NK-92 treated with Interleukin-12 subunit alpha and Interleukin-12 subunit beta, amount 100 ng/mL, for 24 hours (cell line): ENCODE measurements at regions not wholly inside any gene's neighbourhood (a gene's known extent, or its start where the extent isn't known, plus 50 kb on each side); places are given as distances from the start of the nearest gene placed in this dataset.

ENCODE experiments used
- DNase-seq: peaks from one replicate; lab custom pipeline; 2025; lab: John Stamatoyannopoulos, UW

DNA sequence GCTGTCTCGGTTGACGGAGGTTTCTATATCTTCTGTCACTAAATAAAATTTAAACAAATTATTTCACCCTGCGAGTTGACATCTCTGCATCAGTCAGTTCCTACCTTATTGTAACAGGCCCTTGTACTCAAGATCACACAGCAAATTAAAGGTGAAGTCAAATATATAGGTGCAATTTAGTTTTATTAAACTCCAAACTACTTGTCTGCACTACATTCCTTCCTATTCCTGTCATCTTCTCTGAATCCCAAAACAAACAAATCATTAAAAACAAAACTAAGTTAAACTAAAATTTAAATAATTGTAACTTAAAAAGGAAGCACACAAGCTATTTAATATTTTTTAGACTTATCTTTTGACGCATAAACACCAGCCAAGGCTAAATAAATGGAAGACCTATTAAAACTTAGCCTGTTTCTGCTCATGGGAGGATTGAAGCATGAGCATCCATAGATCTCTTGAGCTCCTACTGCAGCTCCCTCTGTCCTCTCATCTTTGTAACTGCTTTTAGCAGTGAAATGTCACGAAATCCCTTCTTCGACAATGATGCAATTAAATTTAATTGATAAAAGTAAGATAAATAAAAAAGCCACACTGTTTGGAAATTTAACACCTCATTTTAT lies 1152.3 kb upstream of the GJE1 start:
- DNase-seq: no peak

DNA sequence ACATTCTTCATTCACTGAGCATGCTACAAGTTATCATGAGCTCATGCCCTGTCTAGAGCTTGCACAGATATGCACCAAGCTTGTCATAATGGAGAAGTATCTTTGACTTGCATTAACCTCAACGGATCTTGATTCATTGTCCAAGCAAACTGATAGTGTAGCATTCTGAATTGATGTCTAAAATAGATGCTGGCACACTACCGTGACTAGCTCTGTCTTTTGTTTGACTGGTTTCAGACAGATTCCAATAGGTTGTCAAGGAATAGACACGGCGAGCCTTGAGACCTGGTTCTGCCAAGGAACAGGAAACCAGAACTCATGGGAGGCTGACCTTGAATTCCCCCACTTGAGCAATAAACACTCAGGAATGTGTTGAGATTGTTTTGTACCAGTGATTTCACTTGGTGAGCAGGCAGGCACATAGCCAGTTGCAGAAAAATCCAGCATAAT lies 1153.1 kb upstream of the GJE1 start:
- DNase-seq: no peak

DNA sequence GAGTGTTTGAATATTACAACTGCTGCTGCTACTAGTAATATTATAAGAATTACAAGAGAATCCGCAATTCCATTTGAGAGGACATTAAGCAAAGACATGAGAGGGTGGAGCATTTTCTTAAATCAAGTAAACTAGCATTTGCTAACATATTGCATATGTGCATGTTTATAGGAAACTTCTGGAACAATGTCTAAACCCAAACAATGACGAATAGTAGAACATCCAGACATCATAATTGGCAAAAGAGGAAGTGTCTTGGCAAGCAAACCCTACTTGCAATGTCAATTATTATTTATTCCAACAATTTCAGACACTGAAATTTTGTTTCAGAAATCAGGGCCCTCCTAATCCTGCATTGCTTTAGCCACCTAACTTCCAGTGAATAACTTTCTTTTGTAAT lies 1155.3 kb upstream of the GJE1 start:
- DNase-seq: no peak

DNA sequence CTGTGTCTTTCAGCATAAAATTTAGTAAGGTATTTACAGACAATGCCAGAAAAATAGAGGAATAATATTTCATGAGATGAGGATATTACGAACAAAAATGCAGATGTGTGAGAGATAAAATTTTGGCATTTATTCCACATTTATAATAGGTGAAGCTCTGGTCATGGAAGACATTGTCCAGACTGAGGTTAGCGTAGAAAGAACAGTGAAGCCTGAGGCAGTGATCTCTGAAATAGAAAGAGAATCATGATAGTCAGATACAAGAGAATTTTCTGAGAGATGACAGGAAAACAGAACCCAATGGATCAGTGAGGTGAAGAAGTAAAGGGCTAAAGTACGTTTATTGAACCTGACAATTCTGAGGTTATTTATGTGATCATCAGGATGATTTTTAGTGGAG lies 1155.9 kb upstream of the GJE1 start:
- DNase-seq: no peak

DNA sequence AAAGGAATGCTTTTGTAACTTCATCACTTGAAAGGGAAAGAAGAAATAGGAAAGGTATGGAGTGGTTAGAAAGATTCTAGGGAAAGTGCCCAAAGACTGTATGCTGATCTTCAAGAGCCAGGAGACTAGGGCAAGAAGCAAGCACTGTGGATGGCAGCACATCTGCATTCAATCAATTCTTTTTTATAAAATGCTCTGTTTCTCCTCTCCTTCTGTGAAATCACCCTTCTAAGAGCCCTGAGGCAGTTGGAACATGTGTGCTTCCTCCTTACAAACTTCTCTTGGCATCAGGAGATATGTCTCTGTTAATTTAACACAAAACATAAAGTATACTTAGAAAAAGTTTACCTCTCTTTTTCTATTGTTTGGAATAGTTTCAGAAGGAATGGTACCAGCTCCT lies 1162.2 kb upstream of the GJE1 start:
- DNase-seq: no peak

DNA sequence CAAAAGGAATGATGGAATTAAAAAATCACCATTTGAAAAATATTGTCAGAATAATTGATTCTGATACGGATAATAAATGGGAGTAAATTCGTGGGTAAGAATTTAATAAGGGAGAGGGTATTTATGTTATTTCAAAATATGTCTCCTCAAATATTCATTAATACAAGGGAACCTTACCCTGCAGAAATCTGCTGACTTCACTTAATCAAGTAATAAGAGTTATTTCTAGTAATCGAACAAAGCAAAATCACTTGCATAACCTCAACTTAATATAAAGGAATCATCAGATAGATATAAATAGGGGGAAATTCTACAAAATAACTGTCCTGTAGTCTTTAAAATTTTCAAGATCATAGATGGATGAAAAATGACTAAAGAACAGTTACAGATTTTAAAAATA lies 1164.7 kb upstream of the GJE1 start:
- no peak for DNase-seq

DNA sequence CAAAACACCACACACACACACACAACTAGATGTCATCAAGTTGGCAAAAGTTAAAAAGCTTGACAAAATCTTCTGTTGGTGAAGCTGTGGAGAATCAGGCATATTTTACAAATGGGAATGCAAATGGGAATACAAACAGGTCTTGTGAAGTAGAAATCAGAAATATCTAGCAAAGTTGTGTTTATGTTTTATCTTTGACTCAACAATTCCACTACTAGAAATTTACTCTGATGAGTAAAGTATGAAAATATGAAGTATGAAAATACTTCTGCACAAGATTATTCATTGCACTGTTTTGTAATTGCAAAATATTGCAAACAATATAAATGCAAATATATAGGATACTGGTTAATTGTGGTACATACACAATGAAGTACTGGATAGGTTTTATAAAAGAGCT lies 1166.0 kb upstream of the GJE1 start:
- no peak for DNase-seq

DNA sequence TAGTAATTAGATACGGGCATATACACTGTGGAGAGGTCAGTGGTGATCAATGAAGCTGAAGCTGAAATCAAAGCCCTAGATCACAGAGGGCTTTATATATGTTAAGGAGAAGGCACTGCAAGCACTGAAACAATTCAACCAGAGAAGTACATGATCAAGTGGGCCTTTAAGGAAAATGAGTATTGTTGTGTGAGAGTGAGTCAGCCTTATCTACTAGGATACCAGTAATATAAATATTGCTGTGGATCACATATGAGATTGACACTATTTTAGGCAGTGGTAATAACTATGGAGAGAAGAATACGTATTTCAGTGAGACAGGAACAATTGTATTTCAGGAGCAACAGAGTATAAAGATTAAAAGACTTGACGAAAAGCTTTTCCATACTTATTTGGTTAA lies 1172.2 kb upstream of the GJE1 start:
- DNase-seq: no peak

DNA sequence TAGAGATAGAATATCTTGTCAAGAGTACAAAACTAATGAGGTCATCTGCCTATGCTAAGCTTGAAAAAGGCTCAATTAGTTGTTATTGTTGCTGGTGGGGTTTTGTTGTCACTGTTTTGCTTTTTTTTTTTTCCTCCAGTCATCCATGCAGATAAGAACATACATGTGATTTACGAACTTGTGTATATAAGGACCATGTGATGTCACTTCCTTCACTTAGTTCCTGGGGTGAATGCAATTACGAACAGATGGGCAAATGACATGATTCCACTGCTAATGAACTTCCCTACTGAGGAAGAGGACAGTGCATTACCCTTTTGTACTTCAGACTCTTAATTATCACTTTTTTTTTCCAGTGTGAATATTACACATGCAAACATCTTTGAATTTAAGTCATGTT lies 1175.3 kb upstream of the GJE1 start:
- no peak for DNase-seq

DNA sequence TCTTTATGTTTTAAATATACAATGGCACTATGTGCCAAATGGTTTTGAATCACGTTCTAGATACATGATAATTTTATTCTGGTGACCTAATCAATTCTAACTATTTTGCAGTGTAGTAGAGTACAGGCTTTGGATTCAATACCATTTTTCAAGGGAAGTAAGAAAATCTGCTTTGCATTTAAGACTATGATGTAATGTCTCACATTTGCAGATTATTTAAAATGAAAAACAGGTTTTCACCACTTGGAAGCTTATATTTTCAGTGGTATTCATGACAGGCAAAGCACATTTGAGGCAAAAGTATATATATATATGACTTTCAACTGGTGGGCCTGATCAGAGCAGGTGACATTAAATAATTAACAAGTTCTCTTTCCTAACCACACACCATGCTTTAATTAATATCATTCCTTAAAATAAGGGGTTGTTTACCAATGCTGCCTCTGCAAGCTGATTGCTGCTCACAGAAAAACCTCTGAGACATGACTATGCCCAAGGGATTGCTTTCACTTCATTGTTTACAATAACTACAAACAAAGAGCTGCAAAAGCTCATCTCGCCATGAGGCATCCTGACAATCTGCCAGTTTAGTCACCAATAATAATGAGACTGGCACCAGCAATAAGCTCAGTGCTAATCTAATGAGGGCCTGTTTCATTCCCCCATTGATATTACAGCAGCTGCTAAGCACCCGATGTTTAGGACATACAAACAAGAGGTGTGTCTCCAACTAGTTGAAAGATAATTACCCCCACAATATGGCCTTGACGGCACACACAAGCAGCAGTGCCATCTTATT lies 1176.0 kb upstream of the GJE1 start:
- DNase-seq: no peak

DNA sequence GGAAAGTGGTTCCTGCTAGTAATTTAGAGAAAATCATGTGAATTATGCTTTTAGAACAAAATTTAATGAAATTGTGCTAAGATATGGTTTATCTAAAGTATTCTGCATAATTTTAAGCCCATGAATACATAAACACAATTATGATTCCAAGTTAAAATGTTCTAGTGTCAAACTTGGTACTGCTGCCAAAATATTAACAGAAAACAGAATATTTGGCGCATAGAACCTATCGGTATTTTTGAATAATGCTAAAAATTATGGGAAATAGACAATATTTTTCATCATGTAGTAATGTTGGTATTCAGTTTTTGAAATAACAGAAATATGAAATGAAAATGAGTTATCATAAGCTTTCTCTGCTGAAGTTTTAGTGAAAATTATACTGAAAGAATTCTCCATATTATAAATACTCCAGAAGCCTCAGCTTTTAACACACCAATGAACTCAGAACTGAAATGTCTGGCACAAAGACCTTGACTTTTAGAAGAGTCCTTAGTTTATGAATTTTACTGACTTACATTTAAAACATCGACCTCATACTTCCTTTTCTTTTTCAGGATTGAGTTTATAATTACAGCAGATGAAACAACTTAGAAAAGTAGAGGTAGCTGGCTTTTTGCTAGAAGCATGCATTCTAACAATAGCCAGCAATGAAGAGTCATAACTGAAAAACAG lies 1192.3 kb upstream of the GJE1 start:
- no peak for DNase-seq

DNA sequence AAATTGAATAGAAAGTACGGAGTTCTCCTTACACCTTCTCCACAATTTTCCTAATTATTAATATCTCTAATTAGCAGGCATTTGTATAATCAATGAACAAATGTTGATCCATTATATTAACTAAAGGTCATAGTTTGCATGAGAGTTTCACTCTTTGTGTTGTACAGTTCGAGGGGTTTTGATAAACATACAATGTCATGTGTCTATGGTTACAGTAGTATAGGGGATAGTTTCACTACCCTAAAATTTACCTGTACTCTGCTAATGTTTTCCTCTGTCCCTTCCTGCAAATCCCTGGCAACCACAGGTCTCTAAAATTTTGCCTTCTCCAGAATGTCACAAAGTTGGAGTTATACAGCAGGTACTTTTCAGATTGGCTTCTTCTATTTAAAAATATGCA lies 1199.8 kb upstream of the GJE1 start:
- no peak for DNase-seq

DNA sequence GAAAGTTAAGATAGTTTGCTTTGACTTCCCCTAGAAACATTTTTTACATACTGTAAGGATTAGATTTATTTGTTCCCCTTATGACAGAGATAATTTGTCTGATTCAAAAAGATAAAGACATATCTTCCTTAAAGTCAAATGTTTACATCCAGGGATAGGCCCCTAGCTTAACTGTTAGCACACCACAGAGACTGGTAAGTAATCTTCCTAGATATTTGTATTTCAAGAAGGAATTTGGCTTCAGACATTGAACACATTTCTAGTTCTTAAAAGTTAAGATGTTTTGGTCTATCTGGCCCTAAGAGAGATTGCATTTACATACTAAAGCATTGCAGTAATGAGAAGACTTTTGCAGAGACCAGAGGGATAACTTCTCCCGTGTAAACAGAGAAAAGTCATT lies 1201.1 kb upstream of the GJE1 start:
- DNase-seq: no peak

DNA sequence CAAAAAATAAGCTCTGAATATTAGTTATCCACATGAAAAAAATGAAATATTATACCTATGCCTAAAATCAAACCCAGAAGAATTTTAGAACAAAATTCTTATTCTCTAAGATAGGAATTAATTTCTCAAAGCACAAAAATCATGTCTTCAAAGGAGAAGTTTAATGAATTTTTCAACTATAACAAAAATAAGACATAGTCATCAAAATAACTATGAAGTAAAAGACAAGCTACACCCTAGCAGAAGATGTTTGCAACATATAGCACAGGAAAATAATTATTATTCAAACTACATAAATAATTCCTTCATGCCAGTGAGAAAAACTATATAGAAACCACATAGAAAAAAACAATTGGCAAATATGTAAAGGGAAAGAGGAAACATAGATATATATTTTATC lies 1203.6 kb upstream of the GJE1 start:
- DNase-seq: no peak

DNA sequence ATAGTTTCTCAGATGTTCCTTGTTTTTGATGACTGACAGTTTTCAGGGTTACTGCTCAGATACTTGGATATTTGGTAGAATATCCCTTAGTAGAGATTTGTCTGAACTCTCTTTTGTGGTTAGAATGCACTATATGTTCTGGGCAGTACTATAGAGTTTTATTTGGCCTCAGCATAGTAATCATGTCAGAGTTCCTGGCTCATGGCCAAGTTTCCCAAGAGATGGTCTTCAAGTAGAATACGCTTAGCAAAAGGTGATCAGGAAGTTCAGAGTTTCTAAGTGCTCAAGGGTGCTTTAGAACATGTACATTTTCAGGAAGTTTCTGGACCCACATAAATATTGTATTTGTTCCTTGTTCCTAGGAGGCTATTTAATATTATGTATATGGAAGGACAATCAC lies 1209.7 kb upstream of the GJE1 start:
- no peak for DNase-seq

DNA sequence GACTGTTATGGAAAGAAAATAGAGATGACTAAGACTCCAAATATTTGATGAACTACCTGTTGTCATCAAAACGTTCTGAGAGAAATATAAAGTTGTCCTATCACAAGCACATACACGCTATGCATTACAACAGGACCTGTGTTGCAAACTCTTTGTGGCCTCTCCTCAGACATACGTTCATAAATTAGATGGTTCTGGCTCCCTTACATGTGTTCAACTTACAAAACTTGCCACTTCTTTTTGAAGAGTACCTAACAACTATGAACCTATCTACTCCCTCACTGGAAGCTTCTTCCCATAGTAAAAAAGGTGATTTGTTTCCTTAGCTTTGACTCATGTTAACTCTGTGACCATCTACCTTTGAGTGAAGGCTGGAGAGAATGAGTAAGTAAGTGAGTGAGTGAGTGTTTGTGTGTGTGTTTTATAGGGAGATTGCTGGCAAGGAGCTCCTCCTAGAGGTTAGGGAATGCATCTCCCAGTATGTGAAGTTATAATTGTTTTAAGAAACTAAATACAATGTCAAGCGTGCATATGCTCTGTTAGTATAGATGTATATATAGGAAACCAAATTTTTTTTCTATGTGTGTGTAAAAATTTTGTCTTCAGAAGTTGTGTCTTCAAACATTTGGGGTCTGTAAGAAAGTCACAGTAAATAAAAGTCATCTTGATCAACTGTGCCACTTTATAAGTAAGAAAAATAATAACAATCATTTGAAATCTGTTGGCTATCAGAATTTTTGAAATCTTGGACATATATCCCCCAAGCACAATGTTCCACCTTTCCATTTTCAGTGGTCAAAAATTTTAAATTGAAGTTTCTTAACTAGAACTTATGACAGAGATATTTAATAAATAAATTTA lies 1211.1 kb upstream of the GJE1 start:
- no peak for DNase-seq

DNA sequence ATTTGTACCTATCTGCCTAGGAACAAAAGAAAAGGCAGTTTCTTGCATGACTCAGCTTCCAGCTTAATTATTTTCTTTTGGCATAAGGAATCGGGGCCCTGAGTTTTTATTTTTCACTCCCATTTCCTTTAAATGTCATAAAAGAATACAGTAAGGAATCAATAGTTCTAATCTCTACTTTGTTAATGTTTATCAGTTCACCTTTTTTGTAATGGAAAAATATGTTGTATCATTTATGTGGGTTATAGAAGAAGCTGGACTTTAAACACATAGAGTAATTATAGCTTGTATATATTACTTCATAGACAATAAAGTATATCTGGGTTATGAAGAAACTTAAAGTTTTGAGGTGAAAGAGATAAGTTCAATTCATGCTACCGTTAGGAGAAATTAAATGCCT lies 1214.8 kb upstream of the GJE1 start:
- no peak for DNase-seq

DNA sequence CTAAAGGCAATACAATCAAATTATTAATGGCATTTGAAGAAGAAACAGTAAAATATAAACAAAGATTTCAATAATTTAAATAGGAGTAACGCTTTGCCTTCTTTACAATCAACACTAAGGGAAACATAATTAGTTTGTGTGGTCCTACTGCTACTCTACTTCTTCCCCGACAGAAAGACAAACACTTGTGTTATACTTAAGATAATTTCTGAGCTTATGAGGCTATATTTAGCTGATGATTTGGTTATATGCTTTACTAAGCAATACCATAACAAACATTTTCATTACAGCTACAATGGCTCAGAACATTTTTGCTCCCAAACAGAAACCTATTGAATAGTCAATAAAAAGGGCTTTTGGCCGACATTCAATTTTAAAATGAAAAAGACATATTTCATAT lies 1217.2 kb upstream of the GJE1 start:
- no peak for DNase-seq

DNA sequence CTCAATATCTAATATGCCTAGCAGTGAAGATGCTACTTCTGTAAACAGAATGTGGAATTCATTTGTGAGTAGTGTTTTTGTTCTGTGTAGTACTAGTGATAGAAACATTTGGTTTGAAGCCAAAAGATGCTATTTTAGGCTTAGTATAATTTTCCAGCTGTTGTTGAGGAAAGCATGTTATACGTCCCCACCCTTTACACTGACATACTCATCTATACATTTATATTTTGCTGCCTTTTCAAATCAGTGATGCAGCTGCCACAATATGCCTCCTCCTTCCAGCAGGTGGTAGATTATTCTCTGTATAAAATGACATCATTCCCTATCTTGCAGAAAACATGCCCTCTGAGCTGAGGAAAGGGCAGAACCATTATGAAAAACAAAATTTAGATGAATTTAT lies 1217.6 kb upstream of the GJE1 start:
- DNase-seq: no peak

DNA sequence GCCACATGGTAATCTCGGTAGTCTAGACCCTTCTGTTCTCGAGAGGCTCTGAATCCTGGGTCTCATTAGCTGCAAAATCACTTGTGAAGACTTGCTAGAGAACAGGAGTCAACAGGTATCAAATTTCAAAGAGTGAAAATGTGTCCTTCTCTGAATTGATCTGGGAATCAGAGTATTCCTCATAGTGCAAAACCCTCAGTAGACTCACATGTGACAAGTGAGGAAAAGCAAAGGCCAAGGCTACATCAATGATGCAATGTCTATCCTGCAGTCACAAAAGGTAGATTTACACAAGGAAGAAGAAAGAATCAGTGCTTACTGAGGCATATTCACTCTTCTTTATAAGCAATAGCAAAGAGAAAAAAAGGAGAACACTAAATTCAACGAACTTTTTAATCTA lies 1220.0 kb upstream of the GJE1 start:
- DNase-seq: no peak

DNA sequence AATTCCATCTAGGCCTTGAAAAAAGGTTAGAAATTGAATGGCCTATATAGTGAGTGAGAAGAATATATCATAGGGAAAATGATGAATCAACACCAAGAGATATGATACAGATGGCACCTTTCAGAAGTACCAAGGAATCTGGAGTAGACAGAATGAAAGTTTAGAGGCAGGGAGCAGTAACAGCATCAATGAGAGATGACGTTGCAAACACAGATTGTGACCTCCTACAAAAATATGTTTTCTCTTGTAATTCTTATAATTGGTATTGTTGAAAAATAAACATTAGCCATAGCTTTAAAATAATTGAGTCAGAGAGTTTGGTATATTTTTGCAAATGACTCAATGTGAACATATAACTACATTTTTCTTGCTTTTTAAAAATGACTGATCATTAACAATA lies 1223.1 kb upstream of the GJE1 start:
- no peak for DNase-seq

DNA sequence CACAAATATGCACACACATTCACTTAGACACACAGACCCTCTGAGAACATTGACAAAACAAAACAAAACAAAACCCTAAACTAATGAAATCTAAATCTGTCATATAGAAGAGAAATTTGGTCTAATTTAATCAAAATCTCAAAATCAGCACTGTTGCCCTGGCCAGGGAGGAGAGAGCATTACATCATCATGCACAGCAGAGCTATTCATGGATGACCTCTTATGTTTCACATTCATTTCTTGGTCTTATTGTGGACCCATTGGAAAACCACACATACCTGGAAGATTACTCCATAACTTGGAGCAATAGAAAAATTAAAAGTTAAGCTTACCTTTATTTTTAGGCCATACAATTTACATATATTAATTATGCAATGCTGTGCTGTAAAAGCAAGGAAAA lies 1223.6 kb upstream of the GJE1 start:
- no peak for DNase-seq

DNA sequence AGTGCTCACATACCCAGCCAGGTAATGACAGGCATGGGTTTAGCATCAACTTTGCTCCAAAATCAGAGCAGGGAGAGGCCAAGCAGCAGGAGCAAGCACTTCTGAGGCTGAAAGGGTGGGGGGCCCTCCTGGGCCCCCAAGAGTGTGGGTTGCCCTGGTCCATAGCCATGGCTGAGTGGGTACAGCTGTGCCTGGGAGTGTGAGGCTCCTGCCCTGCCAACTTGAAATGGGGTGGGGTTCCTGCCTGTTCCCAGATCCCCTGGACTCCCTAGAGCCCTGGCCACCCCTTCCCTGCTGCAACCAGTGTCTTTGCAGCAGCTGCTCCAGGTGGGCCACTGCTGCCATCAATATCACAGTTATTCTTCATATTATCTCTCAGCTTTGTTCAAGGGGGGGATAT lies 1224.2 kb upstream of the GJE1 start:
- DNase-seq: no peak
